HepG2 (cell line): ENCODE measurements at regions not wholly inside any gene's neighbourhood (a gene's known extent, or its start where the extent isn't known, plus 50 kb on each side); places are given as distances from the start of the nearest gene placed in this dataset.

ENCODE experiments used
- ATAC-seq: fragments of 200-7000 bp; cut with Tn5 transposase; 3 replicates; pipeline ENCODE4 v1.9.1; 2020; ENCODE audit warnings: mild to moderate bottlenecking, moderate library complexity
- BruUV-seq: library from RNA; stranded (reverse); fragments of 400-500 nt; replicated peaks from 2 replicates; lab custom pipeline; 2021; lab: Mats Ljungman, UMichigan
- CTCF ChIA-PET: fragments of 300-600 bp; formaldehyde crosslinking; extraction: SDS; loops from one replicate; lab custom pipeline; 2021; ENCODE audit warnings: low total read pairs, inconsistent platforms, low intra/inter-chr PET ratio; lab: Yijun Ruan, JAX
- POLR2A ChIA-PET: fragments of 350-600 bp; sonication (Branson Sonifier 250); formaldehyde crosslinking; loops from one replicate; lab custom pipeline; 2020; ENCODE audit warnings: antibody characterized with exemption, inconsistent platforms; lab: Yijun Ruan, JAX
- DNase-seq: peaks from one replicate; pipeline ENCODE4 v3.0.0-alpha.2; 2015; ENCODE audit warnings: low spot score
- FAIRE-seq: peaks from 3 replicates; lab custom pipeline; 2011; peaks lifted over from hg19 to GRCh38; lab: Jason Lieb, UNC
- H2AFZ ChIP-seq: one replicate; pipeline ENCODE4 v1.6.1; 2011; ENCODE audit warnings: low read length, inconsistent platforms
- H3K27ac ChIP-seq: fragments of 300-600 bp; 3 replicates; pipeline ENCODE4 v1.8.0; 2011; ENCODE audit warnings: mixed run types, mild to moderate bottlenecking, mixed read lengths, low read length, inconsistent platforms; ENCODE audit not compliant: insufficient read depth; ENCODE audit errors: extremely low read length
- H3K27me3 ChIP-seq, 2 experiments: fragments of 200-600 bp in 1 of 2; 2 replicates in 1 of 2; 3 replicates in 1 of 2; pipeline versions ENCODE4 v1.6.0 to v1.8.0; 2011; ENCODE audit warnings: low read length in 2 of 2, mild to moderate bottlenecking in 2 of 2, moderate library complexity in 2 of 2, inconsistent platforms in 1 of 2; ENCODE audit not compliant: insufficient read depth in 2 of 2, control insufficient read depth in 1 of 2
- H3K36me3 ChIP-seq, 2 experiments: fragments of 200-600 bp in 1 of 2; replicated peaks in 1 of 2; 2 replicates in 1 of 2; 3 replicates in 1 of 2; pipeline versions ENCODE4 v1.5.1 to v1.8.0; 2011; ENCODE audit warnings: low read length in 2 of 2, inconsistent platforms in 1 of 2; ENCODE audit not compliant: insufficient read depth in 2 of 2, control insufficient read depth in 1 of 2
- H3K4me1 ChIP-seq: 2 replicates; pipeline ENCODE4 v1.5.1; 2012; ENCODE audit warnings: low read length, inconsistent platforms; ENCODE audit not compliant: insufficient read depth
- H3K4me2 ChIP-seq: 2 replicates; pipeline ENCODE4 v1.6.0; 2011; ENCODE audit warnings: low read depth, low read length, inconsistent platforms
- H3K4me3 ChIP-seq, 3 experiments: fragments of 200-600 bp in 1 of 3; sonication (generic), shearing (Covaris generic) in 1 of 3; replicated peaks in 1 of 3; 2 replicates each; pipeline ENCODE4 v1.5.1; 2011 to 2016; ENCODE audit warnings: low read length in 3 of 3, inconsistent platforms in 2 of 3, low read depth in 2 of 3, mild to moderate bottlenecking in 2 of 3, control low read depth in 1 of 3, mixed read lengths in 1 of 3; ENCODE audit not compliant: insufficient read depth in 1 of 3
- H3K79me2 ChIP-seq: one replicate; pipeline ENCODE4 v1.6.1; 2011; ENCODE audit warnings: low read length, inconsistent platforms; ENCODE audit not compliant: insufficient read depth
- H3K9ac ChIP-seq: 2 replicates; pipeline ENCODE4 v1.6.0; 2011; ENCODE audit warnings: mild to moderate bottlenecking, low read depth, low read length, inconsistent platforms; ENCODE audit not compliant: insufficient read depth
- H3K9me3 ChIP-seq: 2 replicates; pipeline ENCODE4 v1.5.1; 2012; ENCODE audit warnings: mild to moderate bottlenecking, low read length
- H4K20me1 ChIP-seq: 2 replicates; pipeline ENCODE4 v1.6.0; 2011; ENCODE audit warnings: inconsistent platforms, mild to moderate bottlenecking, low read length, moderate library complexity; ENCODE audit not compliant: insufficient read depth
- FOSL2 ChIP-seq: sonication (generic); formaldehyde crosslinking; IDR thresholded peaks from 2 replicates; pipeline ENCODE4 v1.4.0; 2020; ENCODE audit warnings: missing genetic modification reagents
- MAFK ChIP-seq, 2 experiments: IDR thresholded peaks in 1 of 2; conservative IDR thresholded peaks in 1 of 2; 2 replicates each; pipeline ENCODE4 v1.6.1; 2011; ENCODE audit warnings: improper control_type of control experiment in 2 of 2, low read length in 2 of 2
- MEF2D ChIP-seq: sonication (generic); formaldehyde crosslinking; IDR thresholded peaks from 2 replicates; pipeline ENCODE4 v1.5.1; 2020; ENCODE audit warnings: mild to moderate bottlenecking, missing genetic modification reagents
- REPIN1 ChIP-seq: sonication (generic); formaldehyde crosslinking; IDR thresholded peaks from 2 replicates; pipeline ENCODE4 v1.8.0; 2022; ENCODE audit warnings: missing genetic modification reagents, low read depth, mild to moderate bottlenecking, borderline replicate concordance
- ZFX ChIP-seq: sonication (generic); formaldehyde crosslinking; IDR thresholded peaks from 2 replicates; pipeline ENCODE4 v1.4.0; 2020; ENCODE audit warnings: mild to moderate bottlenecking, low read depth, missing genetic modification reagents, moderate library complexity
- ZNF326 ChIP-seq: sonication (generic); formaldehyde crosslinking; IDR thresholded peaks from 2 replicates; pipeline ENCODE4 v1.4.0; 2020; ENCODE audit warnings: missing genetic modification reagents, borderline replicate concordance
- ZNF331 ChIP-seq: sonication (generic); formaldehyde crosslinking; IDR thresholded peaks from 2 replicates; pipeline ENCODE4 v1.4.0; 2020; ENCODE audit warnings: missing genetic modification reagents
- WGBS: methylation state at CpG from one replicate; pipeline ENCODE4 v1.1.6; 2017; ENCODE audit warnings: low lambda C conversion rate; 5-methylcytosine and 5-hydroxymethylcytosine counted together
- in situ Hi-C: cut with HindIII; loops from 2 replicates; pipeline ENCODE4 v1.10.0; 2017; ENCODE audit warnings: low pct_unique_long_range_greater_than_20kb; ENCODE audit not compliant: extremely low pct_ligation_motif_present
- intact Hi-C: fragments of 100-400 bp; cut with micrococcal nuclease; formaldehyde crosslinking; loops from one replicate; pipeline ENCODE4 v1.10.0; 2022; ENCODE audit not compliant: unreplicated experiment
- TF ChIP-seq, protein P1 (sequence below): sonication (generic); formaldehyde crosslinking; IDR thresholded peaks from 2 replicates; pipeline ENCODE4 v1.8.1; 2022; ENCODE audit warnings: mild to moderate bottlenecking, missing genetic modification reagents
- TF ChIP-seq, protein P2 (sequence below): sonication (generic); formaldehyde crosslinking; IDR thresholded peaks from 2 replicates; pipeline ENCODE4 v1.4.0; 2020; ENCODE audit warnings: missing genetic modification reagents, borderline replicate concordance
- TF ChIP-seq, protein P3 (sequence below): sonication (generic); formaldehyde crosslinking; IDR thresholded peaks from 2 replicates; pipeline ENCODE4 v1.4.0; 2020; ENCODE audit warnings: missing genetic modification reagents
- TF ChIP-seq, protein P4 (sequence below): sonication (generic); formaldehyde crosslinking; IDR thresholded peaks from 2 replicates; pipeline ENCODE4 v1.9.0; 2021; ENCODE audit warnings: mild to moderate bottlenecking, missing genetic modification reagents

GRCh38 chrY:7731651-7732050 lies 820.1 kb upstream of the AMELY start (continued):
- TF ChIP-seq, protein P1, sequence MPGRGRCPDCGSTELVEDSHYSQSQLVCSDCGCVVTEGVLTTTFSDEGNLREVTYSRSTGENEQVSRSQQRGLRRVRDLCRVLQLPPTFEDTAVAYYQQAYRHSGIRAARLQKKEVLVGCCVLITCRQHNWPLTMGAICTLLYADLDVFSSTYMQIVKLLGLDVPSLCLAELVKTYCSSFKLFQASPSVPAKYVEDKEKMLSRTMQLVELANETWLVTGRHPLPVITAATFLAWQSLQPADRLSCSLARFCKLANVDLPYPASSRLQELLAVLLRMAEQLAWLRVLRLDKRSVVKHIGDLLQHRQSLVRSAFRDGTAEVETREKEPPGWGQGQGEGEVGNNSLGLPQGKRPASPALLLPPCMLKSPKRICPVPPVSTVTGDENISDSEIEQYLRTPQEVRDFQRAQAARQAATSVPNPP (CRISPR knock-in tag): no peak
- no peak for TF ChIP-seq ZFX (CRISPR knock-in tag)
- TF ChIP-seq, protein P2, sequence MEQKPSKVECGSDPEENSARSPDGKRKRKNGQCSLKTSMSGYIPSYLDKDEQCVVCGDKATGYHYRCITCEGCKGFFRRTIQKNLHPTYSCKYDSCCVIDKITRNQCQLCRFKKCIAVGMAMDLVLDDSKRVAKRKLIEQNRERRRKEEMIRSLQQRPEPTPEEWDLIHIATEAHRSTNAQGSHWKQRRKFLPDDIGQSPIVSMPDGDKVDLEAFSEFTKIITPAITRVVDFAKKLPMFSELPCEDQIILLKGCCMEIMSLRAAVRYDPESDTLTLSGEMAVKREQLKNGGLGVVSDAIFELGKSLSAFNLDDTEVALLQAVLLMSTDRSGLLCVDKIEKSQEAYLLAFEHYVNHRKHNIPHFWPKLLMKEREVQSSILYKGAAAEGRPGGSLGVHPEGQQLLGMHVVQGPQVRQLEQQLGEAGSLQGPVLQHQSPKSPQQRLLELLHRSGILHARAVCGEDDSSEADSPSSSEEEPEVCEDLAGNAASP (CRISPR knock-in tag): no peak

DNA sequence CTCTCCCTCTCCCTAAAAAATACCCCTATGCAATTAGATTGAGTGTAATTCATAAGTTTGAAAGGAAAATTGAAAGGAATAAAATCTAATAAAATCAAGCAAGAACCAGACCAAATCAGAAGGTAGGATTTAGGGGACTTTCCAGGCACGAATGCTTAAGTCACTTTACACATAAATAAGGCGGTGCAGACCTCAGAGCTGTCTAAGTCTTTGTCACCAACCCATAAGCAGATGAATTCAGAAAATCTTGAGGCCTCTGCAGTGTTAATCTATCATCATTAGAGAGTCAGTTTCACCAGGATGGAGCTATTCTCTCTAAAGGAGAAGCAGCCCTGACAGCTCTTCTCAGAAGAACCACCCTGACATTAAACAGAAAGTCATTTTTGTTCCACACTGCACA lies 819.1 kb upstream of the AMELY start:
- no peak for ATAC-seq
- no peaks in the 10 kb centered on the region for H3K36me3 ChIP-seq
- intact Hi-C loops: no loop called here
- in situ Hi-C loops: no loop called here
- WGBS: 6% methylated on average over 2 of the region's 2 CpGs
- no peaks in the 10 kb centered on the region for H3K27me3 ChIP-seq
- no peak overlapping the region for H3K4me3 ChIP-seq
- no peaks in the 10 kb centered on the region for H4K20me1 ChIP-seq
- no peak for DNase-seq
- no peaks in the 10 kb centered on the region for H3K4me1 ChIP-seq
- H3K4me2 ChIP-seq: no peak overlapping the region
- H3K27ac ChIP-seq: no peak overlapping the region
- ChIA-PET CTCF (no interaction called here), POLR2A (no interaction called here)
- no peaks in the 10 kb centered on the region for H3K79me2 ChIP-seq
- FAIRE-seq: no peak
- H2AFZ ChIP-seq: no peak overlapping the region
- H3K9me3 ChIP-seq: no peaks in the 10 kb centered on the region
- no peak overlapping the region for H3K9ac ChIP-seq
- no TSS peak for BruUV-seq
- no peak for TF ChIP-seq ZNF326
- TF ChIP-seq FOSL2 (CRISPR knock-in tag): no peak
- TF ChIP-seq, protein P3, sequence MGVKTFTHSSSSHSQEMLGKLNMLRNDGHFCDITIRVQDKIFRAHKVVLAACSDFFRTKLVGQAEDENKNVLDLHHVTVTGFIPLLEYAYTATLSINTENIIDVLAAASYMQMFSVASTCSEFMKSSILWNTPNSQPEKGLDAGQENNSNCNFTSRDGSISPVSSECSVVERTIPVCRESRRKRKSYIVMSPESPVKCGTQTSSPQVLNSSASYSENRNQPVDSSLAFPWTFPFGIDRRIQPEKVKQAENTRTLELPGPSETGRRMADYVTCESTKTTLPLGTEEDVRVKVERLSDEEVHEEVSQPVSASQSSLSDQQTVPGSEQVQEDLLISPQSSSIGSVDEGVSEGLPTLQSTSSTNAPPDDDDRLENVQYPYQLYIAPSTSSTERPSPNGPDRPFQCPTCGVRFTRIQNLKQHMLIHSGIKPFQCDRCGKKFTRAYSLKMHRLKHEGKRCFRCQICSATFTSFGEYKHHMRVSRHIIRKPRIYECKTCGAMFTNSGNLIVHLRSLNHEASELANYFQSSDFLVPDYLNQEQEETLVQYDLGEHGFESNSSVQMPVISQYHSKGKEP (CRISPR knock-in tag): no peak
- TF ChIP-seq, protein P4, sequence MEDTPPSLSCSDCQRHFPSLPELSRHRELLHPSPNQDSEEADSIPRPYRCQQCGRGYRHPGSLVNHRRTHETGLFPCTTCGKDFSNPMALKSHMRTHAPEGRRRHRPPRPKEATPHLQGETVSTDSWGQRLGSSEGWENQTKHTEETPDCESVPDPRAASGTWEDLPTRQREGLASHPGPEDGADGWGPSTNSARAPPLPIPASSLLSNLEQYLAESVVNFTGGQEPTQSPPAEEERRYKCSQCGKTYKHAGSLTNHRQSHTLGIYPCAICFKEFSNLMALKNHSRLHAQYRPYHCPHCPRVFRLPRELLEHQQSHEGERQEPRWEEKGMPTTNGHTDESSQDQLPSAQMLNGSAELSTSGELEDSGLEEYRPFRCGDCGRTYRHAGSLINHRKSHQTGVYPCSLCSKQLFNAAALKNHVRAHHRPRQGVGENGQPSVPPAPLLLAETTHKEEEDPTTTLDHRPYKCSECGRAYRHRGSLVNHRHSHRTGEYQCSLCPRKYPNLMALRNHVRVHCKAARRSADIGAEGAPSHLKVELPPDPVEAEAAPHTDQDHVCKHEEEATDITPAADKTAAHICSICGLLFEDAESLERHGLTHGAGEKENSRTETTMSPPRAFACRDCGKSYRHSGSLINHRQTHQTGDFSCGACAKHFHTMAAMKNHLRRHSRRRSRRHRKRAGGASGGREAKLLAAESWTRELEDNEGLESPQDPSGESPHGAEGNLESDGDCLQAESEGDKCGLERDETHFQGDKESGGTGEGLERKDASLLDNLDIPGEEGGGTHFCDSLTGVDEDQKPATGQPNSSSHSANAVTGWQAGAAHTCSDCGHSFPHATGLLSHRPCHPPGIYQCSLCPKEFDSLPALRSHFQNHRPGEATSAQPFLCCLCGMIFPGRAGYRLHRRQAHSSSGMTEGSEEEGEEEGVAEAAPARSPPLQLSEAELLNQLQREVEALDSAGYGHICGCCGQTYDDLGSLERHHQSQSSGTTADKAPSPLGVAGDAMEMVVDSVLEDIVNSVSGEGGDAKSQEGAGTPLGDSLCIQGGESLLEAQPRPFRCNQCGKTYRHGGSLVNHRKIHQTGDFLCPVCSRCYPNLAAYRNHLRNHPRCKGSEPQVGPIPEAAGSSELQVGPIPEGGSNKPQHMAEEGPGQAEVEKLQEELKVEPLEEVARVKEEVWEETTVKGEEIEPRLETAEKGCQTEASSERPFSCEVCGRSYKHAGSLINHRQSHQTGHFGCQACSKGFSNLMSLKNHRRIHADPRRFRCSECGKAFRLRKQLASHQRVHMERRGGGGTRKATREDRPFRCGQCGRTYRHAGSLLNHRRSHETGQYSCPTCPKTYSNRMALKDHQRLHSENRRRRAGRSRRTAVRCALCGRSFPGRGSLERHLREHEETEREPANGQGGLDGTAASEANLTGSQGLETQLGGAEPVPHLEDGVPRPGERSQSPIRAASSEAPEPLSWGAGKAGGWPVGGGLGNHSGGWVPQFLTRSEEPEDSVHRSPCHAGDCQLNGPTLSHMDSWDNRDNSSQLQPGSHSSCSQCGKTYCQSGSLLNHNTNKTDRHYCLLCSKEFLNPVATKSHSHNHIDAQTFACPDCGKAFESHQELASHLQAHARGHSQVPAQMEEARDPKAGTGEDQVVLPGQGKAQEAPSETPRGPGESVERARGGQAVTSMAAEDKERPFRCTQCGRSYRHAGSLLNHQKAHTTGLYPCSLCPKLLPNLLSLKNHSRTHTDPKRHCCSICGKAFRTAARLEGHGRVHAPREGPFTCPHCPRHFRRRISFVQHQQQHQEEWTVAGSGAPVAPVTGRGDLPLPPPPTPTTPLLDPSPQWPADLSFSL (CRISPR knock-in tag): no peak
- TF ChIP-seq REPIN1: no peak
- no peak for TF ChIP-seq ZNF331 (CRISPR knock-in tag)
- no peak for TF ChIP-seq MEF2D (CRISPR knock-in tag)
- no peak for TF ChIP-seq MAFK (conservative IDR thresholded peaks at IDR 0.05 in 1 of 2, IDR thresholded peaks at IDR 0.05 in 1 of 2; ENCODE audit: low read length in 2 of 2)
